BE2C (cell line): ENCODE measurements at regions not wholly inside any gene's neighbourhood (a gene's known extent, or its start where the extent isn't known, plus 50 kb on each side); places are given as distances from the start of the nearest gene placed in this dataset.

Experiments used
- DNase-seq: peaks from one replicate; pipeline ENCODE4 v3.0.0-alpha.2; 2020
- H3K27me3 ChIP-seq: fragments of 250-450 bp; sonication (Bioruptor Pico); 2 replicates; pipeline ENCODE4 v1.5.1; 2020; ENCODE audit warnings: mild to moderate bottlenecking
- H3K36me3 ChIP-seq: fragments of 250-450 bp; sonication (Bioruptor Pico); 2 replicates; pipeline ENCODE4 v1.5.1; 2020; ENCODE audit warnings: mild to moderate bottlenecking
- H3K4me1 ChIP-seq: fragments of 250-450 bp; sonication (Bioruptor Pico); 2 replicates; pipeline ENCODE4 v1.5.1; 2020
- H3K4me3 ChIP-seq: 2 replicates; pipeline ENCODE4 v1.5.1; 2011; ENCODE audit warnings: low read depth, low read length
- H3K9me3 ChIP-seq: fragments of 250-450 bp; sonication (Bioruptor Pico); 2 replicates; pipeline ENCODE4 v1.5.1; 2020
- TF ChIP-seq, protein P1 (sequence below): IDR thresholded peaks from 2 replicates; pipeline ENCODE4 v1.5.1; 2012; ENCODE audit warnings: mild to moderate bottlenecking, low read depth, low read length

DNA sequence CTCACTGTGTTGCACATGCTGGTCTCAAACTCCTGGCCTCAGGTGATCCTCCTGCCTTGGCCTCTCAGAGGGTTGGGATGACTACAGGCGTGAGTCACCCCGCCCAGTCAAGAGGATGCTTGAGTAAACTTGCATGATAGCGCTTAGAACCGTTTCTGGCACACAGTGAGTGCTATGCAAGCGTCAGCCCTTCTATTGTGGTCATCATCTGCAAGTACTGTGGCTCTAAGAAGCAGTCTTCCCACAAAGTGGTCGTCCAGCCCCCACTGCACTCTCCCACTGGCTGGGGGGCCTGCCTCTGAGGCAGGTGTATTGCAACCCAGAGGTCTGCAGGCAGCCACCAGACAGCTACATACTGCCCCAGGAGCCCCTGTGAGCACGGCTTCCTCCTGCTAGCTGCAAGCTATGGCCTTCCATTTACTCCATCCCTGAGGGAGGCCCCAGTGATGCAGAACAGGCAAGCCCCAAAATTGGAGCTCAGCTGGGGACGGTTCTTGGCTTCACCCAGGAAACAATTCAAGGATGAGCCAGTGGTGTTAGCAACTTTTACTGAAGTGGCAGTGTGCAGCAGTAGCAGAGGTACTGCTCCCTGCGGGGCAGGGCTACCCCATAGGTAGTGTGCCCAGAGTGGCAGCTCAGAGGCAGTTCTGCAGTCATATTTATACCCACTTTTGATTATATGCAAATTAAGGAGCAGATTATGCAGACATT, 95.4 kb downstream of the LSM3 start:
- TF ChIP-seq, protein P1, sequence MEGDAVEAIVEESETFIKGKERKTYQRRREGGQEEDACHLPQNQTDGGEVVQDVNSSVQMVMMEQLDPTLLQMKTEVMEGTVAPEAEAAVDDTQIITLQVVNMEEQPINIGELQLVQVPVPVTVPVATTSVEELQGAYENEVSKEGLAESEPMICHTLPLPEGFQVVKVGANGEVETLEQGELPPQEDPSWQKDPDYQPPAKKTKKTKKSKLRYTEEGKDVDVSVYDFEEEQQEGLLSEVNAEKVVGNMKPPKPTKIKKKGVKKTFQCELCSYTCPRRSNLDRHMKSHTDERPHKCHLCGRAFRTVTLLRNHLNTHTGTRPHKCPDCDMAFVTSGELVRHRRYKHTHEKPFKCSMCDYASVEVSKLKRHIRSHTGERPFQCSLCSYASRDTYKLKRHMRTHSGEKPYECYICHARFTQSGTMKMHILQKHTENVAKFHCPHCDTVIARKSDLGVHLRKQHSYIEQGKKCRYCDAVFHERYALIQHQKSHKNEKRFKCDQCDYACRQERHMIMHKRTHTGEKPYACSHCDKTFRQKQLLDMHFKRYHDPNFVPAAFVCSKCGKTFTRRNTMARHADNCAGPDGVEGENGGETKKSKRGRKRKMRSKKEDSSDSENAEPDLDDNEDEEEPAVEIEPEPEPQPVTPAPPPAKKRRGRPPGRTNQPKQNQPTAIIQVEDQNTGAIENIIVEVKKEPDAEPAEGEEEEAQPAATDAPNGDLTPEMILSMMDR, result no peak
- Histone ChIP-seq H3K4me1 (no peaks in the 10 kb centered on the region), H3K4me3 (no peak overlapping the region)

DNA sequence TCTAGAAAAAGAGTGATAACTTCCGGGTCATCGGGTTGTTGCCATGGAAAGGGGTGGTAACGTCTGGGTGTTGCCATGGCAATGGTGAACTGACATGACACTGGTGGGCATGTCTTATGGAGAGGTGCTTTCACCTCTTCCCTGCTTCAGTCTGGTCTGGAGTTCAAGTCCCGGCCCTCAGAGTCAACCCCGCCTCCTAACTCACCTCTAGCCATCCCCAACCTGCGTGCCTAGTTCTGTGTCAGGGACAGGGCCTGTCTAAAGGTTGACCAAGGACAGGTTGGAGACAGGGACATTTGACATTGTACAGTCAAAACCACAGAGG, 96.0 kb downstream of the LSM3 start:
- H3K36me3 ChIP-seq, result no peaks in the 10 kb centered on the region

More for the DNA sequence above, 95.4 kb downstream of the LSM3 start:
- no peak for DNase-seq
- H3K27me3 ChIP-seq, result no peaks in the 10 kb centered on the region
- no peaks in the 10 kb centered on the region for H3K36me3 ChIP-seq
- no peaks in the 10 kb centered on the region for H3K9me3 ChIP-seq

DNA sequence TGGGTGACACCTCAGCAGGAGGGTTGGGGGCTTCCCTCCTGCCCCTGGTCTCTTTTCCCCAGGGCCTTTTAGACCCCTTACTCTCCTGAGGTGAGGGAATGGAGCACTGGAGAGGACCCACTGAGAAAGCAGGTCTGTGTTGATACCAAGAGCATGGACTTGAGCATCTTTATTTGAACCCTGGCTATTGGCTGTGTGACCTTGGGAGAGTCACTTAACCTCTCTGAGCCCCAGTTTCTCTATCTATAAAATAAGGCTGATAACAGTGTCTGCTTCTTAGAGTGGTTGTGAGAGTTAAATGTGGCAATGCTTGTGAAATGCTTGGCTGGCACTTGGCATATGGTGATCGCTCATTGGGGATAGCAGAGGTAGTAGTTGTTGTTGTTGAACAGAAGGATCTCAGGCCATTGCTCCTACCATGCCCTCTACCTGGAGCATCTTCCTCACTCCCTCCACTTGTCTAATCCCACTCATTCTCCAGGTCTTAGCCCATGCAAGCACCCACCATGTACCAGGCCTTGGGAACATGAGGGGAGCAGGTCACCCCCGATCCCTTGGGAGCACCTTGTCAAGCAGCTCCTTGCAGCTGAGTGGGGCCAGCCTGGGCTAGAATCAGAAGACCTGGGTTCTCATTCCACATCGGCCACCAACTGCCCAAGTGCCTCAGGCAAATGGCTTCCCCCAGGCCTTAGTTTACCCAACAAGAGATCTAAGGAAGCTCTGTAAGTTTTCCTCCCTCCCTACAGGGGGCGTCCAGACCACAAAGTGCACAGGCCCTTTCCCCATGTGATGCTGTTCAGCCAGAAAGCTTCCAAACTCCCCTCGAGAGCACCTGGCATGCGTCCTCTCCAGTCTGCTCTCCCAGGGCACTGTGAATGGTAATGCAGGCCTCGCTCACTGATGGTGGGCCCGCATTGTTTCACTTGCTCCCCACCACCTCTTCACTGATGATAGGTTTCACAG, 96.7 kb downstream of the LSM3 start:
- Histone ChIP-seq H3K36me3 (no peaks in the 10 kb centered on the region), H3K9me3 (no peaks in the 10 kb centered on the region), H3K27me3 (no peaks in the 10 kb centered on the region), H3K4me3 (no peak overlapping the region), H3K4me1 (no peaks in the 10 kb centered on the region)
- DNase-seq, result no peak
- TF ChIP-seq, protein P1, result peak; percentile 38

More for the DNA sequence above, 96.0 kb downstream of the LSM3 start:
- no peak for DNase-seq
- no peaks in the 10 kb centered on the region for H3K4me1 ChIP-seq
- no peaks in the 10 kb centered on the region for H3K27me3 ChIP-seq
- TF ChIP-seq, protein P1, result no peak
- no peak overlapping the region for H3K4me3 ChIP-seq
- H3K9me3 ChIP-seq, result no peaks in the 10 kb centered on the region

DNA sequence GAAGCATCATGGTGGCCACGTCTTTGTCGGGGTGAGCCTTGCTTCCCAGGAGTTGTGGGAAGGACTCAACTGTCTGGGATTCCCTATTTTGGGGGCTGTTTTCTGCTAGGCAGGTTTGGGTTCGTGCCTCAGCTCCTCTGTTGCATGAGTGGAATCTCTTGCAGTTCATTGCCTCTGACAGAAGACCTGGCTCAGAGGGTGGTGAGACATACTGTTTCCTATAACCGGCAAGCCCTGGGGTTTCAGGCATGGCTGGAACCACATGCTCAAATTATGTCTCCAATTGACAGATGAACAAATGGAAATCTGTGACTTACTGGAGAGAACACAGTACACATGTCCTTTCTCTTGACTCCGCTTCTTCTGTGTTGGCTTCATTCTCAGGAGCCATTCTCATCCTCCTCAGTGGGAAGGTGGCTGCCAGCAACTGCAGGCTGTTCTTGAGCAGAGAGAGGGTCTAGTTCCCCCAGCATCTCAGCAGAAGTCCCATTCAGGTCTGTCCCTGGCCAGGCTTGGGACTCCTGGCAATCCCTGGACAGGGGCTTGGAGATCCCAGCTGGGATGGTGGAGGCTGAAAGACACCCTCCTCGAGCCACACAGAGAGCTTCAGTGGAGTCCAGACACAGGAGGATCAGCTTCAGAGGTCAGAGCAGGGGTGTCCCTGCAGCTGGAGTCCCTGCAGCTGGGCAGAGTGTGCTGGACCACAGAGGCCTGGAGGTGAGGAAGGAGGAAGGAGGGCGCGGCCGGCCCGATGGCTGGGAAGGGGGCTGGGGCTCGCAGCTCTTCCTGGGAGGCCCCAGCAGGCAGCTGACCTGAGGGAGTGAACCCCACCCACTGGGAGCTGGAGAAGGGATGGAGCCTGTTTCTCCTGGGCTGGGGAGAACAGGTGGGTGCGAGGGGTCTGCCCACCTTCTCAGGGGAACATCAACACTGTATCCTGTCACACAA, 97.6 kb downstream of the LSM3 start:
- no peak overlapping the region for H3K4me3 ChIP-seq
- H3K36me3 ChIP-seq, result no peaks in the 10 kb centered on the region
- H3K9me3 ChIP-seq, result no peaks in the 10 kb centered on the region
- H3K4me1 ChIP-seq, result no peaks in the 10 kb centered on the region
- no peak for DNase-seq
- no peaks in the 10 kb centered on the region for H3K27me3 ChIP-seq
- TF ChIP-seq, protein P1, result no peak

DNA sequence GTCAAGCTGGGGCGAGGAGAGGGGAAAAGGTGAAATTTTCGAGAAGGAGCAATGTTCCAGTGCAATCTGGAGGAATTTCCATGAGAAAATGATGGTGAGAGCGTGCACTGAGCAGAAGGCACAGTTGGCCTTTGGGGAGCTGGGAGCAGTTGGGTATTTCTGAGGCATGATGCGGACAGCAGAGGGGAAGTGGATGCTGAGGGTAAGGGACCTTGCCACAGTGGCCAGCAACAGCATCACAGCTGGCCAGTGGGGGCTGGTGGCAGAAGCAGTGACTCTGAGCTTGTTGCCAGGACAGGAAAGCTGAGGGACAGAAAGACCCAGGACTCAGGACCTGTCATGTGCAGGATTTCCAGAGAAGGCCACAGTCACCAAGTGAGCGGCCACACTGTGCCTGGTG, 98.9 kb downstream of the LSM3 start:
- no peaks in the 10 kb centered on the region for H3K36me3 ChIP-seq
- H3K9me3 ChIP-seq, result no peaks in the 10 kb centered on the region
- DNase-seq, result no peak
- TF ChIP-seq, protein P1, result no peak
- no peaks in the 10 kb centered on the region for H3K4me1 ChIP-seq
- no peaks in the 10 kb centered on the region for H3K27me3 ChIP-seq
- H3K4me3 ChIP-seq, result no peak overlapping the region
